ENCODE measurements at regions not wholly inside any gene's neighbourhood (a gene's known extent, or its start where the extent isn't known, plus 50 kb on each side); places are given as distances from the start of the nearest gene placed in this dataset.

DNA sequence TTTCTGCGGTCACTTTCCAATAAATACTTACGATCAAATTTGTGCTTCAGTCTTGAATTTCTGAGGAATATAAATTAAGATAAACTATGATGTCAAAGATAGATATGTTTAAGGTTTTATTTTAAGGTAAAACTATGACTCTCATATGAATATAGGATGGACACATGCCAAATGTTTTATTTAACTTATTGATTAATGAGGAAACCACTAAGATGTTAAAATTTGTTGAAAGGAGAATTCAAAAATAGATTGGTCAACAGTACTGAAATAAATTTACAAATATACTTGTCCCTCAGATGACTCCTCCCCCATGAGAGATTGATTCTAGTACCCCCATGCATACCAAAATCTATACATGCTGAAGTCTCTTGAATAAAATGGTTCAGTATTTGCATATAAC is 319.7 kb upstream of the KCNH8 start:
- no peak for DNase-seq (ENCODE audit: extremely low spot score)
- ChIA-PET CTCF (interaction anchor here (1.4 kb wide), 1 partner anchor 15 kb away, joined by 3 read pairs; no protein-coding TSS in a partner anchor), POLR2A (no interaction called here)
- no peak for TF ChIP-seq CTCF (IDR thresholded peaks at IDR 0.05; ENCODE audit: control extremely low read depth, extremely low read depth, low read depth, missing control alignments)

- DNase-seq (ENCODE audit: extremely low spot score) = no peak
- ChIA-PET CTCF (interaction anchor here (1.4 kb wide), 1 partner anchor 14 kb away, joined by 3 read pairs; no protein-coding TSS in a partner anchor), POLR2A (no interaction called here)
- no peak for TF ChIP-seq CTCF (IDR thresholded peaks at IDR 0.05; ENCODE audit: control extremely low read depth, extremely low read depth, low read depth, missing control alignments)
These were observed 320.6 kb upstream of the KCNH8 start for GRCh38 chr3:18827664-18828063.

- CTCF ChIA-PET = no interaction called here
- TF ChIP-seq CTCF (IDR thresholded peaks at IDR 0.05; ENCODE audit: control extremely low read depth, extremely low read depth, low read depth, missing control alignments) = no peak
- no peak for DNase-seq (ENCODE audit: extremely low spot score)
- POLR2A ChIA-PET = no interaction called here
These were observed 322.6 kb upstream of the KCNH8 start for GRCh38 chr3:18825665-18826064.

GRCh38 chr3:18813300-18813699 is 335.0 kb upstream of the KCNH8 start:
- CTCF ChIA-PET = interaction anchor here (1.3 kb wide), 1 partner anchor 14 kb away, joined by 3 read pairs; no protein-coding TSS in a partner anchor
- no peak for DNase-seq (ENCODE audit: extremely low spot score)
- POLR2A ChIA-PET = no interaction called here
- no peak for TF ChIP-seq CTCF (IDR thresholded peaks at IDR 0.05; ENCODE audit: control extremely low read depth, extremely low read depth, low read depth, missing control alignments)

GRCh38 chr3:18812316-18812715 is 336.0 kb upstream of the KCNH8 start:
- POLR2A ChIA-PET = no interaction called here
- CTCF ChIA-PET = no interaction called here
- TF ChIP-seq CTCF (IDR thresholded peaks at IDR 0.05; ENCODE audit: control extremely low read depth, extremely low read depth, low read depth, missing control alignments) = no peak
- no peak for DNase-seq (ENCODE audit: extremely low spot score)

- ChIA-PET CTCF (no interaction called here), POLR2A (no interaction called here)
- no peak for DNase-seq (ENCODE audit: extremely low spot score)
- TF ChIP-seq CTCF (IDR thresholded peaks at IDR 0.05; ENCODE audit: control extremely low read depth, extremely low read depth, low read depth, missing control alignments) = no peak
These were observed 338.0 kb upstream of the KCNH8 start for GRCh38 chr3:18810306-18810661.

Measured in GM10248 (cell line).